Activated CD8-positive, alpha-beta memory T cell treated with anti-CD3 and anti-CD28 coated beads, Interleukin-2, amount 50 U/mL, for 24 hours (primary cell): ENCODE measurements at regions not wholly inside any gene's neighbourhood (a gene's known extent, or its start where the extent isn't known, plus 50 kb on each side); places are given as distances from the start of the nearest gene placed in this dataset.

Source experiments
- DNase-seq: peaks from one replicate; pipeline ENCODE4 v3.0.0-alpha.2; 2020; ENCODE audit errors: extremely low read depth

DNA sequence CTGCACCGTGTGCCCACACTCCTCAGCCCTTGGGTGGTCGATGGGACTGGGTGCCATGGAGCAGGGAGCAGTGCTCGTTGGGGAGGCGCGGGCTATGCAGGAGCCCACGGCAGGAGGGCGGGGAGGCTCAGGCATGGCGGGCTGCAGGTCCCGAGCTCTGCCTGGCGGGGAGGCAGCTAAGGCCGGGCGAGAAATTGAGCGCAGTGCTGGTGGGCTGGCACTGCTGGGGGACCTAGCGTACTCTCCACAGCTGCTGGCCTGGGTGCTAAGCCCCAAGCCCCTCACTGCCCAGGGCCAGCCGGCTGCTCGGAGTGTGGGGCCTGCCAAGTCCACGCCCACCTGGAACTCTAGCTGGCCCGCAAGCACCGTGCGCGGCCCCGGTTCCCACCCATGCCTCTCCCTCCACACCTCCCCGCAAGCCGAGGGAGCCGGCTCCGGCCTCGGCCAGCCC lies 55.9 kb upstream of the ECI2 start:
- DNase-seq, result no peak

DNA sequence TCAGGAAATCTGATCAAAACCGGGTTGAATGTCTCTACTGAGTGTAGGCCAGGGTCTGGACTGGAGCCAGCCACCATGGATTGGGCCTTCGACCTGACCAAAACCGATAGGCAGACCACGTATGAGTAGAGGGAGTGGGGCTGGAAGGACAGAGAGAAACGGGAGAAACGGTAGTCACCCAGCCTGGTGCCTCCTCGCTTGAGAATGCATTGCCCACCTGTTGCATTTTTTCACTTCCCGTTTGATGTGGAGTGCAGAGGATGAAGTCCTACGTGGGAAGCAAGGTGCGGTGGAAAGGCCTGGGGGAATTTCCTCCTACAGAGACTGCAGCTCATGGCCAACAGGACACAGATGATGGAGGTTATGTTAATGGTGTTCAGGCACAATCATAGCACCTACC lies 53.9 kb upstream of the ECI2 start:
- DNase-seq, result no peak

- DNase-seq, result no peak
Measured at GRCh38 chr6:4188801-4189200, 53.4 kb upstream of the ECI2 start.

GRCh38 chr6:4187480-4187879 lies 52.1 kb upstream of the ECI2 start:
- no peak for DNase-seq

DNA sequence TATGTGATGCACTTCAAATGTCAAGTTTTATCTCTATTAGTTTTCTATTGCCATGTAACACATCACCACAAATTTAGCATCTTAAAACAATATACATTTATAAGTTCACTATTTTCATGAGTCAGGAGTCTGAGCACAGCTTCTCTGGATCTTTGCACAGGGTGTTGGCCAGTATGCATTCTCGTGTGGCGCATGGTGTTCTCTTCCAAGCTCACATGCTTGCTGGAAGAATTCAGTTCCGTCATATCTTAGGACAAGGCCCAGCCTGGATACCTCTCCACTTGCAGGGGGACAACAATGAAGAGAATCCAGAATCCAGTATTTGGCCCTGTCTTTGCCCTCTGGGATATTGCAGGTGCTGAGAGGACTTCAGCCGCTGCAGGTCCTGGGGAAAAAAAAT lies 51.0 kb upstream of the ECI2 start:
- no peak for DNase-seq

DNA sequence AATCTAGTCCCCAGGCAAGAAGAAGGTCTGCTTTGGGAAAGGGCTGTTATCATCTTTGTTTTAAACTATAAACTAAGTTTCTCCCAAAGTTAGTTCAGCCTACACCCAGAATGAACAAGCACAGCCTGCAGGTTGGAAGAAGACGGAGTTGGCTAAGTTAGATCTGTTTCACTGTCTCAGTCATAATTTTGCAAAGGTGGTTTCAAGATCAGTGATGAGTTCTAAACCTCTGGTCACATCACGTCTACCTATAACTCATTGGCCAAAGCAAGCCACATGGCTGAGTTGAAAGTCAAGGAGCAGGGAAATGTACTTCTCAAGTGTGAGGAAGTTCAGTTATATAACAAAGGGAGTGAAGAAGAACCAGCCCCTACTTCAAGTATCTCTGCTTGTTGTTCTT lies 50.5 kb upstream of the ECI2 start:
- no peak for DNase-seq

GRCh38 chr6:4185419-4185818 lies 50.0 kb upstream of the ECI2 start:
- DNase-seq, result peak; percentile 14
